Islet of Langerhans (tissue), 1 donor: ENCODE measurements at regions not wholly inside any gene's neighbourhood (a gene's known extent, or its start where the extent isn't known, plus 50 kb on each side); places are given as distances from the start of the nearest gene placed in this dataset.
"Not testable (repeated sequence)": the region's sequence is repeated elsewhere in the genome, so short reads cannot be mapped to it uniquely, and the experiment has no call there.

Experiments
- FAIRE-seq: peaks from one replicate; lab custom pipeline; 2011; peaks lifted over from hg19 to GRCh38; lab: Jason Lieb, UNC

DNA sequence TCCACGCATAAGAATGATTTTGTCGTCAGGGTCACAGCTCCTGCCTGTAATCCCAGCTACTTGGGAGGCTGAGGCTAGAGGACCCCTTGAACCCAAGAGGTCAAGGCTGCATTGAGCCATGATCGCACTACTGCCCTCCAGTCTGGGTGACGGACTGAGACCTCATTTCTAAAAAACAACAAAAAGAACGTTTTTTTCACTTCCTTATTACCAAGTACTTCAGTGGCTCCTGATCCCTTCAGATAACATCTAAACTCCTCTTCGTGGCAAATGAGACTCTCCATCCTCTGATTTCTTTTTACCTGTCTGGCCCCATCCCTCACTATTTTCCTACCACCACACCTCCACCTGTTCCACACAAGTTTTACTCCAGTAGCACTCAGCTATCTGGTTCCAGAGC lies 105.4 kb upstream of the TLK1 start:
- no peak for FAIRE-seq

- not testable (repeated sequence) for FAIRE-seq
These were observed 100.8 kb upstream of the TLK1 start for GRCh38 chr2:171261529-171261928.

DNA sequence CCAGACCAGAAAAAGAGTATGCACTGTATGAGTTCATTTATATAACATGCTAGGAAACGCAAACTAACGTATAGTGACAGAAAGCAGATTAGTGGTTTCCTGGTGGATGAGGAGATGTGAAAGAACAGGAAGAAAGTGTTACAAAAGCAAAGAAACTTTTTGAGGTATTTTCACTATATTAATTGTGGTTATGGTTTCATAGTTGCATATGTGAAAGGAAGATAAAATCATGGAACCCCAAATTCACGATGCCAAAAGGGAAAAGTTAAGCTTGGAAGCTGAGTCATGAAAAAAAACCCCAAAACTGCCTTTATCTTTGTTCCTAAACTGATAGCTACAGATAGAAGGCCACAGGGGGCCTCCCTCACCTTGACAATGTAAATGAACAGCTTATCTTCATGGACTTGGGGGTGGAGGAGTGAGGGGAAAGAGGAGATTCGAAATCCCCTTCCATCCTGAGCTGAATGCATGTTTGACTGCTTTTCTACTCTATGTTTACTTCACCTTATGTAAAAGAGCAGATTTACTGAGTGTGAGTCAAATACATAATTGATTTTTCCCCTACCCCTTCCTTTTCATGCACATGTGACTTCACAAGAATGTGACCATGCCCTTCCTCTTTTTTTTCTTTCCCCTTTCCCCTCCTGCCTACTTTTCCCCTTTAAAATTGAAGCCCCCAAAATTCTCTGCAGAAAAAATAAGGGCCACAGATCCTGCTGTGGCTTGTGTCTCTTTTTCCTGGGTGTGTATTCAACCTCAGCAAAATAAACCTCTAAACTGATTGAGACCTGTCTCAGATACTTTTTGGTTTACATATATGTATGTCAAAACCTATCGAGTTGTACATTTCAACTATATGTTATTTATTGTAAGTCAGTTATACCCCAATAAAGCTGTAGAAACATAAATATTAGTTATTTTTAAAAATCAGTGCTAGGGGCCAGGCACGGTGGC lies 100.1 kb upstream of the TLK1 start:
- no peak for FAIRE-seq

GRCh38 chr2:171254666-171255065 lies 94.0 kb upstream of the TLK1 start:
- FAIRE-seq = no peak

DNA sequence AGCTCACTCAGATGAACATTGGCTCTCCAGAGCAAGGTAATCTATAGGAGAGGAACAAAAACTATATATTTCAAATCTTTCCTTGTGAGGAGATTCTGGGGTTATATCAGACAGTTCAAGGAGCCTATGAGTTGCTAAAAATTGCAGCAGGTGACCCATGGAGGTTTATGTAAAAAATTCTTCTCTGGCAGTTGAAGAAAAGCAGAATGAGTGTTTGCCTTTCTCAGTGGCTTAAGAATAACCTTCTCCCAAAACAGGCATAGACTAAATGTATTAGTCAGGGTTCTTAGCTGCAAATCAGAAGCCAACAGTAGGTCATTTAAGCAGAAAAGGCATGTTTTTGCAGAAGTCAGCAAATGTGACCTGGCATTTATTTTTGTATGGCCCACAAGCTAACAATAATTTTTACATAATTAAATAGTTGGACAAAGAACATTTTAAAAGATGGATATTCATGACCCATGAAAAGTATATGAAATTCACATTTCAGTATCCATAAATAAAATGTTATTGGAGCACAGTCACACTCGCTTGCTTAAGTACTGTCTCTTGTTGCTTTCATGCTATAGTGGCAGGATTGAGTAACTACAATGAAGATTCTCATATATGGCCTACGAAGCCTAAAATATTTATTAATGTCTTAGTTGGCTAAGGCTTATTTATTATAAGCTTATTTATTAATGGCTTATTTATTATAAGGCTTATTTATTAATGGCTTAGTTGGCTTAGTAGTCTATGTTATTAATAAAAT lies 93.4 kb upstream of the TLK1 start:
- no peak for FAIRE-seq

DNA sequence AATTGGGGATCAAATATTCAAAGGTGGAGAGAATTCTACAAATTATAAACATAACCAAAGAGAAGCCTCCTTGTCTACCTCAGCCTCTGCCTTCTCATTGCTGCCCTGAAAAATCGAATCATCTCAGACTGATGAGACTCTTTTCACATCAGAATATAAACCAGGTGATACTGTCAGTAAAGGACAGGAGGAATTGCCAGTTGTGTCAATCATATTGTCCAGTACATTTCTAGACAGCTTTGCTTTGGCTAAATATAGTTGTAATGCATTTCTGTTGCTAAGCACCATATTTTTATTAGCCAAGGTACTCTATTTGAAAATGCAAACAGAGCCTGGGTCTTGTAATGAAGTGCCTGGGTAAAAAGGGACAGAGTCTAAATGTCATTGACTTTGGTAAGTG lies 92.6 kb upstream of the TLK1 start:
- peak; percentile 89 for FAIRE-seq

- no peak for FAIRE-seq
These were observed 89.0 kb upstream of the TLK1 start for GRCh38 chr2:171249689-171250088.

DNA sequence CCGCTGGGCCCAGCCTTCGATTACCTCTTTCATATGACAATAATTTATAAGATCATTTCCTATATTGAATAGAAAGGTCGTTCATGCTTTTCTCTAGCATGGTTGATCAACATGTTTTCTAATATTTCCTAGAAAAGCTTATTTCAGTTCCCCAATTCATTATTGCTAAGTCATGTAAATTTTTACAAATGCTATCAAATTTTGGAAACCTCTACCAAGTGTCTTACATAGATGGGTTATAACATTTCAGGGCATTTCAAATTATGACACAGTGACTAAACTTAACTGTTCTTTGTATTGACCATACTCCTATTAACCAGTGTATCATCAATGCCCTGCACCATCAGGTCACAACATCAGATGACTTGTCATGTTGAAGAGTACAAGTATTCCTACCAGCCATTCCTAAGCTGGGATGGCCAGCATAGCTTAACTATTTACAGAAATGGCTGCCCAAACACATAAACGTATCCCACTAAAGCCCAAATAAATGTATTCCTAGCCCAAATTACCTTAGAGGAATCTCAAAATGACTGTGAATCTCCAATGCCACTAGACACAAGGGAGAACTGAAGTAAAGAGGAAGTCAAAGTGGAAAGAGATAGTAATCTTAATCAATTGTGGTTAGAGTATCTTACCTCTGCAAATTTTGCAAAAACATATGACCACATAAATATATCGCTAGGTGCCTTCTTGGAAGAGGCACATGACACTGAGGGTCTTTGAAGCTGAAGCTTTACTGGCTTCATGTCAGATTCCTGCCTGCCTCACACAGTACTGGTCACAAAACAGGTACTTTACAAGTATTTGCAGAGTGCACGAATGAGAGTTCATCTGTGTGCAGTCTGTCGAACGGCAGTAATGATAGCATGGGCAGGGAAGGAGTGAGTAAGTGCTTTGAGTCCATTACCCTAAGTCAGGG lies 87.3 kb upstream of the TLK1 start:
- no peak for FAIRE-seq

DNA sequence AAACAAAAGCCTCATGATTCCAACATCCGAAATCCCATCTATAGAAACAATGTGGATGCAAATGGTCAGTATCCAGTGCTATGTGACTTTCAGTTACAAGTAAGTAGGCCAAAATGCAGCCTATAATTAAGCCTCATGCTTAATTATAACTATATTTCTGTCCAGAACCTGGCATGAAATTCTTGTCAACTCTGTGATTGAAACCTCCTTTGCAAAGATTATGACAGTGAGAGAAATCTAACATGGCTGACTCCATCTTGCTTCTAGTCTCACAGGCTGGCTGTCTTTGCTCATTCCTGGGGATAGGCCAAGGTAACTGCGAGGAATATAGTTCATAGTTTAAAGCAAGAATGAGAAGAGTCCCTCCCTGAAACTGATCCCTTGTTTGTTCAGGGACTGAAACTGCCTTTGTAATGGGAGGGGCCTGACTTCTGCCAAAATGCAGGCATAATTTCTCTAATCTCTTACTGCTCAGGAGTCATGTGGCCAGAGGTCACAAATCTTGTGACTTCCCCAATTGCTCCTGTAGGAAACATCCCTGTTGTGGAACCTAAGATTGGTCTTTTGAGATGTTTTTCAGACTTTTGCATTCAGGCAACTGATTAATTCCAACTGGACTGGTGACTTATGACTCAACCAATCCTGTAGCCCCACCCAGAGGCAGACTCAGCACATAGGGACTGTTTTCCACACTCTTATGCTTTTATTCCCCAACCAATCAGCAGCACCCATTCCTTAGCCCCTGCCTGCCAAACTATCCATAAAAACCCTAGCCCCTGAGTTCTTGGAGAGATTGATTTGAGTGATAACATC lies 84.5 kb upstream of the TLK1 start:
- FAIRE-seq = no peak

- FAIRE-seq = no peak
These were observed 83.8 kb upstream of the TLK1 start for GRCh38 chr2:171244466-171244969.

- FAIRE-seq = no peak
These were observed 81.1 kb upstream of the TLK1 start for GRCh38 chr2:171241771-171242170.

- FAIRE-seq = no peak
These were observed 78.3 kb upstream of the TLK1 start for GRCh38 chr2:171238946-171239345.

GRCh38 chr2:171237751-171238505 lies 77.2 kb upstream of the TLK1 start:
- no peak for FAIRE-seq

GRCh38 chr2:171235262-171235881 lies 74.7 kb upstream of the TLK1 start:
- FAIRE-seq = no peak

DNA sequence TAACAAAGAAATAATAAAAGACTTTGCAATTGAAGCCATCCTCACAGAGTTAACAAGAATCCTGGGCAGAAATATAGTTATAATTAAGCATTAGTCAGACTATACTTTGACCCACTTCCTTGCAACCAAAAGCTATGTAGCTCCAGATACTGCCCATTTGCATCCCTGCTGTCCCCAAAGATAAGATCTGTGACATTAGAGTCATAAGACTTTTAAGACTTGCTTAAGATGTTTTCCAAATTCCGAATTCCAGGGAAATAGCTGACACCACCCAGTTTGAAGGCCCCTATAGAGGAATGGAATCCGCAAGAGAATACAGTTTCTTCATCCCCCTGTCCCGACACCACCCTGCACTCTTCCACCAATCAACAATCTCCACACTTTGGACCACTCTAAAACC lies 69.5 kb upstream of the TLK1 start:
- FAIRE-seq = no peak

- FAIRE-seq = no peak
These were observed 68.1 kb upstream of the TLK1 start for GRCh38 chr2:171228826-171229225.

GRCh38 chr2:171227066-171227782 lies 66.5 kb upstream of the TLK1 start:
- FAIRE-seq = no peak

GRCh38 chr2:171226461-171226860 lies 65.8 kb upstream of the TLK1 start:
- no peak for FAIRE-seq

DNA sequence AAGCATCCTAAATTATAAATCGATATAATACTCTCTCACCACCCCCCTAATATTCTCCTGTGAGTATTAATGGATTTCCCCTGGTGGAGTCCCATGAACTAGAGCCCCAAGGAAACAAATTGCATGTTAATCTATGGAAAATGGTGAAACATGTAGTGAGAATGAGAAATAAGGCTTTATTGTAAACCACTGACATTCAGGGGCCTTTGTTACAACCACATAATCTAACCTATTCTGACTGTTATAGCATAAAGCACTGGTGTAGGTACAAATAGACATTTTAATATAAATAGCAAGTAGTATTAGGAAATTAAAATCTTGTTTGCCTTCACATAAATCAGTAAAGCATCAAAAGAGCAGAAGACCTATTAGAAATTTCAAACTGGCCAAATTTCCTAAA lies 65.3 kb upstream of the TLK1 start:
- FAIRE-seq = no peak
